ENCODE measurements at regions not wholly inside any gene's neighbourhood (a gene's known extent, or its start where the extent isn't known, plus 50 kb on each side); places are given as distances from the start of the nearest gene placed in this dataset.
A peak's percentile ranks its signal among the peaks of the same experiment; 100 is the strongest.

- H3K4me3 ChIP-seq (ENCODE audit: control insufficient read depth, low read depth, low read length) = no peak overlapping the region
- DNase-seq (ENCODE audit: low read depth) = no peak
- TF ChIP-seq, protein P1, sequence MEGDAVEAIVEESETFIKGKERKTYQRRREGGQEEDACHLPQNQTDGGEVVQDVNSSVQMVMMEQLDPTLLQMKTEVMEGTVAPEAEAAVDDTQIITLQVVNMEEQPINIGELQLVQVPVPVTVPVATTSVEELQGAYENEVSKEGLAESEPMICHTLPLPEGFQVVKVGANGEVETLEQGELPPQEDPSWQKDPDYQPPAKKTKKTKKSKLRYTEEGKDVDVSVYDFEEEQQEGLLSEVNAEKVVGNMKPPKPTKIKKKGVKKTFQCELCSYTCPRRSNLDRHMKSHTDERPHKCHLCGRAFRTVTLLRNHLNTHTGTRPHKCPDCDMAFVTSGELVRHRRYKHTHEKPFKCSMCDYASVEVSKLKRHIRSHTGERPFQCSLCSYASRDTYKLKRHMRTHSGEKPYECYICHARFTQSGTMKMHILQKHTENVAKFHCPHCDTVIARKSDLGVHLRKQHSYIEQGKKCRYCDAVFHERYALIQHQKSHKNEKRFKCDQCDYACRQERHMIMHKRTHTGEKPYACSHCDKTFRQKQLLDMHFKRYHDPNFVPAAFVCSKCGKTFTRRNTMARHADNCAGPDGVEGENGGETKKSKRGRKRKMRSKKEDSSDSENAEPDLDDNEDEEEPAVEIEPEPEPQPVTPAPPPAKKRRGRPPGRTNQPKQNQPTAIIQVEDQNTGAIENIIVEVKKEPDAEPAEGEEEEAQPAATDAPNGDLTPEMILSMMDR (conservative IDR thresholded peaks at IDR 0.05; ENCODE audit: control insufficient read depth, insufficient read depth, low read depth, low read length) = no peak
Measured at GRCh38 chr14:38038171-38038570, 169.5 kb upstream of the SSTR1 start.

DNA sequence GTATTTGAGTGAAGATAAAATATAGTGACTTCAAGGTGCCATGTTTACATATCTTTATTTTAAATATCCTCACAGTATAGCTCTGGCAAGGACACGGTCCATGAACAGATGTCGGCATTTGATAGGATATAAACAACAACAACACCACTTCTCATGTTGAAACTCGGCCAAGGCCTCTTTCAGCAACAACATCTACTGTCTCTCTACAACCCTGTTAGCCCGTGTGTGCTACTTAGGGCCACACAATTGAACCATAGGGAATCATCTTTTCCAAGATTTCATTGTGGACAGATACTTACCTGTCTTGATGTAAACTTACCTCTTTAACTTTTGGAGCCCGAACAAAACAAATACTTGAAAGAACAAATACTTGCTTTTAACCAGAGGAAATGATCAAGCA, 168.7 kb upstream of the SSTR1 start:
- no peak overlapping the region for H3K4me3 ChIP-seq (ENCODE audit: control insufficient read depth, low read depth, low read length)
- TF ChIP-seq, protein P1 (conservative IDR thresholded peaks at IDR 0.05; ENCODE audit: control insufficient read depth, insufficient read depth, low read depth, low read length) = no peak
- no peak for DNase-seq (ENCODE audit: low read depth)

DNA sequence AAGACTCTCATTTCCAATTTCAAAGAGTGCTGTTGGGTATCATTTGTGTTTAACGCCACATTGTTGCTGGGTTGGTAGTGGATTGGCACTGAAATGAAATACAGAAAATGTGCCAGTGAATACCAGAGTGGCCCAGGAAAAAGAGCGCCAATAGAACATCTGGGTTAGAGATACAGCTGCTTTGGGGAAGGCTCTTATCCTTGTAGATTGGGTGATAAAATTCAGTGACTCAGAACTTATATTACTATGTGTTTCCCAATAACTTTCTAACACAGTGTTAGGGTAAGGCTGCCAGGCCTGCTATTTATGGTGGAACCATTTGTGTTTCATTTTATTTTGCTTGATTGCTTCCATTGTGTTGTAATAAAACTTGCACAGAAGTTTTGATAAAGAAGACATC, 168.2 kb upstream of the SSTR1 start:
- TF ChIP-seq, protein P1 (conservative IDR thresholded peaks at IDR 0.05; ENCODE audit: control insufficient read depth, insufficient read depth, low read depth, low read length) = no peak
- no peak overlapping the region for H3K4me3 ChIP-seq (ENCODE audit: control insufficient read depth, low read depth, low read length)
- peak; percentile 15 for DNase-seq (ENCODE audit: low read depth)

GRCh38 chr14:38040411-38040810, 167.3 kb upstream of the SSTR1 start:
- no peak for DNase-seq (ENCODE audit: low read depth)
- no peak overlapping the region for H3K4me3 ChIP-seq (ENCODE audit: control insufficient read depth, low read depth, low read length)
- TF ChIP-seq, protein P1 (conservative IDR thresholded peaks at IDR 0.05; ENCODE audit: control insufficient read depth, insufficient read depth, low read depth, low read length) = no peak

- DNase-seq (ENCODE audit: low read depth) = peak; percentile 51
- H3K4me3 ChIP-seq (ENCODE audit: control insufficient read depth, low read depth, low read length) = no peak overlapping the region
- TF ChIP-seq, protein P1 (conservative IDR thresholded peaks at IDR 0.05; ENCODE audit: control insufficient read depth, insufficient read depth, low read depth, low read length) = no peak
Measured at GRCh38 chr14:38042322-38042721, 165.4 kb upstream of the SSTR1 start.

DNA sequence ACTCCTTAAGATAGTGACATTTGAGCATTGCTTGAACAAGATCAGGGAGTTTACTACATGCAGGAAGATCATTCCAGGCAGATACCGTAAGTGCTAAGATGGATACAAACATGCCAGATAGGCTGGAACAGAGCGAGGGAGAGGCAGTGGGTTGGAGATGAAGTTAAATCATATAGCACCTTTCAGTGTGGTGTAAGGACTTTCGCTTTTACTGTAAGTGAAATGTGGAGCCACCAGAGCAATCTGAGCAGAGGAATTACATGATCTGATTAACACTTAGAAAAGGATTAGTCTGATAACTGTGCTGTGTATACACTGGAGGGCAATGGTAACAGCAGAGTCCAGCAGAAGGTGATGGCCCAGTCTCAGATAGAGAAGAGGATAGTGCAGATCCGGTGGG, 163.0 kb upstream of the SSTR1 start:
- TF ChIP-seq, protein P1 (conservative IDR thresholded peaks at IDR 0.05; ENCODE audit: control insufficient read depth, insufficient read depth, low read depth, low read length) = no peak
- no peak for DNase-seq (ENCODE audit: low read depth)
- no peak overlapping the region for H3K4me3 ChIP-seq (ENCODE audit: control insufficient read depth, low read depth, low read length)

DNA sequence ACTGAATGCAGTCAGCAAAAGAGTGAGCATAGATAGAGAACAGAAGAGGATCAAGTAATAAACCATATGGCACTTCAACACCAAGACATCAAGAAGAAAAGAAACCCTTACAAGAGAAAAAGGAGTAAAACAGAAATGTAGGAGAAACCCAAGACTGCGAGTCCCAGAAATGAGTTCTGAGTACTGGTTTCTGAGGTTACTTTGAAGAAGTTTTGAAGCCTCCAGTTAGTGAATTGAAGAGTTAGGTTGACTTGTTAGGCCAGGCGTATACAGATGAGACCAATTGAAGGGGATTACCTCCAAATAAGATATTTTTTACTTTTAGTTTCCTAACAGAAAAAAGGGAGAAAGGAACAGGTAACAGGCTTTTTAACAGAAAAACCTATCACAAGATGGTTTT, 162.2 kb upstream of the SSTR1 start:
- TF ChIP-seq, protein P1 (conservative IDR thresholded peaks at IDR 0.05; ENCODE audit: control insufficient read depth, insufficient read depth, low read depth, low read length) = no peak
- no peak for DNase-seq (ENCODE audit: low read depth)
- H3K4me3 ChIP-seq (ENCODE audit: control insufficient read depth, low read depth, low read length) = no peak overlapping the region
